ENCODE measurements at regions not wholly inside any gene's neighbourhood (a gene's known extent, or its start where the extent isn't known, plus 50 kb on each side); places are given as distances from the start of the nearest gene placed in this dataset.

DNA sequence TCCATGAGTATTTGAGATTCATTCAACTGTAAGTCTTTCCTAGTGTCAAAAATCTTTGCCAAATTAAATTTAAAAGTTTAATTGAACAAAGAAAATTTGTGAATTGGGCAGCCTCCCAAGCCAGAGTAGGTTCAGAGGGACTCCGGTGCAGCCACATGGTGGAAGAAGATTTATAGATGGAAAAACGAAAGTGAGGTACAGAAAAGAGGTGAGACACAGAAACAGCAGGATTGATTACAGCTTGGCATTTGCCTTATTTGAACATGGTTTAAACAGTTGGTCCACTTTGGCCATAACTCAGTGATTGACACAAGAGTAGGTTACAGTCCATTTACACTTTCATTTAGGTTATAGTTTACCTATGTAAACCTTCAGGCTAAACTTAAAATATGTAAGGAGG is 465.8 kb downstream of the ARL4A start:
- TF ChIP-seq, protein P1, sequence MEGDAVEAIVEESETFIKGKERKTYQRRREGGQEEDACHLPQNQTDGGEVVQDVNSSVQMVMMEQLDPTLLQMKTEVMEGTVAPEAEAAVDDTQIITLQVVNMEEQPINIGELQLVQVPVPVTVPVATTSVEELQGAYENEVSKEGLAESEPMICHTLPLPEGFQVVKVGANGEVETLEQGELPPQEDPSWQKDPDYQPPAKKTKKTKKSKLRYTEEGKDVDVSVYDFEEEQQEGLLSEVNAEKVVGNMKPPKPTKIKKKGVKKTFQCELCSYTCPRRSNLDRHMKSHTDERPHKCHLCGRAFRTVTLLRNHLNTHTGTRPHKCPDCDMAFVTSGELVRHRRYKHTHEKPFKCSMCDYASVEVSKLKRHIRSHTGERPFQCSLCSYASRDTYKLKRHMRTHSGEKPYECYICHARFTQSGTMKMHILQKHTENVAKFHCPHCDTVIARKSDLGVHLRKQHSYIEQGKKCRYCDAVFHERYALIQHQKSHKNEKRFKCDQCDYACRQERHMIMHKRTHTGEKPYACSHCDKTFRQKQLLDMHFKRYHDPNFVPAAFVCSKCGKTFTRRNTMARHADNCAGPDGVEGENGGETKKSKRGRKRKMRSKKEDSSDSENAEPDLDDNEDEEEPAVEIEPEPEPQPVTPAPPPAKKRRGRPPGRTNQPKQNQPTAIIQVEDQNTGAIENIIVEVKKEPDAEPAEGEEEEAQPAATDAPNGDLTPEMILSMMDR (IDR thresholded peaks at IDR 0.05; ENCODE audit: low read depth, low read length, poor library complexity, severe bottlenecking), result no peak
- no peak for TF ChIP-seq EZH2phosphoT487 (IDR thresholded peaks at IDR 0.05; ENCODE audit: borderline replicate concordance, low read length)

Measured in DOHH2 (cell line).